Glutamatergic neuron (in vitro differentiated cells): ENCODE measurements at regions not wholly inside any gene's neighbourhood (a gene's known extent, or its start where the extent isn't known, plus 50 kb on each side); places are given as distances from the start of the nearest gene placed in this dataset.

Source experiments
- DNase-seq: peaks from one replicate; pipeline ENCODE4 v3.0.0; 2022
- H3K27ac Mint-ChIP-seq: one replicate; pipeline ENCODE4 v1.8.0; 2020; ENCODE audit warnings: mild to moderate bottlenecking, mixed read lengths, inconsistent platforms; ENCODE audit not compliant: unreplicated experiment
- H3K27me3 Mint-ChIP-seq: one replicate; pipeline ENCODE4 v1.8.0; 2020; ENCODE audit warnings: mild to moderate bottlenecking, moderate library complexity, mixed read lengths, inconsistent platforms; ENCODE audit not compliant: unreplicated experiment
- H3K36me3 Mint-ChIP-seq: one replicate; pipeline ENCODE4 v1.8.0; 2020; ENCODE audit warnings: mild to moderate bottlenecking, mixed read lengths, inconsistent platforms; ENCODE audit not compliant: unreplicated experiment
- H3K4me1 Mint-ChIP-seq: one replicate; pipeline ENCODE4 v1.8.0; 2020; ENCODE audit warnings: mild to moderate bottlenecking, low read depth, mixed read lengths, inconsistent platforms; ENCODE audit not compliant: unreplicated experiment
- H3K4me3 Mint-ChIP-seq: one replicate; pipeline ENCODE4 v1.8.0; 2020; ENCODE audit warnings: mild to moderate bottlenecking, mixed read lengths, inconsistent platforms; ENCODE audit not compliant: unreplicated experiment
- H3K9me3 Mint-ChIP-seq: one replicate; pipeline ENCODE4 v1.8.0; 2020; ENCODE audit warnings: mild to moderate bottlenecking, moderate library complexity, mixed read lengths, inconsistent platforms; ENCODE audit not compliant: unreplicated experiment
- CTCF ChIP-seq: fragments of 200-600 bp; sonication (generic); IDR thresholded peaks from one replicate; pipeline ENCODE4 v1.5.0; 2021; ENCODE audit not compliant: partially characterized antibody, unreplicated experiment

GRCh38 chr20:1761116-1761515, 103.5 kb upstream of the SIRPG start:
- no peaks in the 10 kb centered on the region for H3K9me3 Mint-ChIP-seq
- H3K27ac Mint-ChIP-seq: no peak overlapping the region
- no peak for TF ChIP-seq CTCF
- DNase-seq: no peak
- no peaks in the 10 kb centered on the region for H3K27me3 Mint-ChIP-seq
- H3K36me3 Mint-ChIP-seq: no peaks in the 10 kb centered on the region
- H3K4me1 Mint-ChIP-seq: no peaks in the 10 kb centered on the region
- H3K4me3 Mint-ChIP-seq: no peak overlapping the region

- no peak overlapping the region for H3K27ac Mint-ChIP-seq
- DNase-seq: no peak
- H3K4me3 Mint-ChIP-seq: no peak overlapping the region
- no peaks in the 10 kb centered on the region for H3K36me3 Mint-ChIP-seq
- no peaks in the 10 kb centered on the region for H3K4me1 Mint-ChIP-seq
- no peak for TF ChIP-seq CTCF
- no peaks in the 10 kb centered on the region for H3K9me3 Mint-ChIP-seq
- H3K27me3 Mint-ChIP-seq: no peaks in the 10 kb centered on the region
Measured at GRCh38 chr20:1758765-1759164, 101.2 kb upstream of the SIRPG start.

- TF ChIP-seq CTCF: no peak
- no peaks in the 10 kb centered on the region for H3K9me3 Mint-ChIP-seq
- no peaks in the 10 kb centered on the region for H3K36me3 Mint-ChIP-seq
- H3K4me3 Mint-ChIP-seq: no peak overlapping the region
- no peaks in the 10 kb centered on the region for H3K4me1 Mint-ChIP-seq
- no peak overlapping the region for H3K27ac Mint-ChIP-seq
- no peaks in the 10 kb centered on the region for H3K27me3 Mint-ChIP-seq
- no peak for DNase-seq
Measured at GRCh38 chr20:1757606-1758512, 100.3 kb upstream of the SIRPG start.

- Mint-ChIP-seq H3K4me1 (no peaks in the 10 kb centered on the region), H3K27me3 (no peaks in the 10 kb centered on the region), H3K9me3 (peaks cover 3% of the 10 kb centered on the region), H3K36me3 (peaks cover 6% of the 10 kb centered on the region), H3K27ac (no peak overlapping the region), H3K4me3 (no peak overlapping the region)
- no peak for DNase-seq
- no peak for TF ChIP-seq CTCF
Measured at GRCh38 chr20:1757072-1757471, 99.5 kb upstream of the SIRPG start.

- Mint-ChIP-seq H3K9me3 (peaks cover 3% of the 10 kb centered on the region), H3K4me1 (no peaks in the 10 kb centered on the region), H3K27me3 (no peaks in the 10 kb centered on the region), H3K4me3 (no peak overlapping the region), H3K27ac (no peak overlapping the region), H3K36me3 (peaks cover 6% of the 10 kb centered on the region)
- no peak for DNase-seq
- no peak for TF ChIP-seq CTCF
Measured at GRCh38 chr20:1754749-1755148, 97.2 kb upstream of the SIRPG start.
